ENCODE measurements at regions not wholly inside any gene's neighbourhood (a gene's known extent, or its start where the extent isn't known, plus 50 kb on each side); places are given as distances from the start of the nearest gene placed in this dataset.

DNA sequence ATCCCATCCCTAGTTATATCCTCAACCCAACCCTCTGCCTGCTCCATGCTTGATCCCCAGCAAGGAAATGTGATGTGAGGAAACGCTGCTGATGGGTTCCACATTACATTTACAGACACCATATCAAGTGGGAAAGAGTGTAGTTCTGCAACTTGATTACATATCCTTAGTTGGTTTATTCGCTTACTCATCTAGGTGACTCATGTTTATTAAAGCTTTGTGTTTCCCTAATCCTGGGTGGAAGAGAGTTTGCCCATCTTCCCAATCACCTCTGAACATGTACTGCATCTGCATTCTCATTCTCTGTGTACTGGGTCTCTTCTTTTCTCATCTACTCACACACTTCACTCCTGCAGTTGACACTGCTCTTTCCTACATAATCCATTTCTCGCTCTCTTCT is 91.7 kb upstream of the PDZRN3 start:
- no peak for DNase-seq (ENCODE audit: low spot score)
- TF ChIP-seq NR2F2 (IDR thresholded peaks at IDR 0.05) (no peak), FOXA2 (IDR thresholded peaks at IDR 0.05) (no peak), HNF4A (conservative IDR thresholded peaks at IDR 0.05) (no peak), TAF1 (conservative IDR thresholded peaks at IDR 0.05) (no peak)
- TF ChIP-seq, protein P1, sequence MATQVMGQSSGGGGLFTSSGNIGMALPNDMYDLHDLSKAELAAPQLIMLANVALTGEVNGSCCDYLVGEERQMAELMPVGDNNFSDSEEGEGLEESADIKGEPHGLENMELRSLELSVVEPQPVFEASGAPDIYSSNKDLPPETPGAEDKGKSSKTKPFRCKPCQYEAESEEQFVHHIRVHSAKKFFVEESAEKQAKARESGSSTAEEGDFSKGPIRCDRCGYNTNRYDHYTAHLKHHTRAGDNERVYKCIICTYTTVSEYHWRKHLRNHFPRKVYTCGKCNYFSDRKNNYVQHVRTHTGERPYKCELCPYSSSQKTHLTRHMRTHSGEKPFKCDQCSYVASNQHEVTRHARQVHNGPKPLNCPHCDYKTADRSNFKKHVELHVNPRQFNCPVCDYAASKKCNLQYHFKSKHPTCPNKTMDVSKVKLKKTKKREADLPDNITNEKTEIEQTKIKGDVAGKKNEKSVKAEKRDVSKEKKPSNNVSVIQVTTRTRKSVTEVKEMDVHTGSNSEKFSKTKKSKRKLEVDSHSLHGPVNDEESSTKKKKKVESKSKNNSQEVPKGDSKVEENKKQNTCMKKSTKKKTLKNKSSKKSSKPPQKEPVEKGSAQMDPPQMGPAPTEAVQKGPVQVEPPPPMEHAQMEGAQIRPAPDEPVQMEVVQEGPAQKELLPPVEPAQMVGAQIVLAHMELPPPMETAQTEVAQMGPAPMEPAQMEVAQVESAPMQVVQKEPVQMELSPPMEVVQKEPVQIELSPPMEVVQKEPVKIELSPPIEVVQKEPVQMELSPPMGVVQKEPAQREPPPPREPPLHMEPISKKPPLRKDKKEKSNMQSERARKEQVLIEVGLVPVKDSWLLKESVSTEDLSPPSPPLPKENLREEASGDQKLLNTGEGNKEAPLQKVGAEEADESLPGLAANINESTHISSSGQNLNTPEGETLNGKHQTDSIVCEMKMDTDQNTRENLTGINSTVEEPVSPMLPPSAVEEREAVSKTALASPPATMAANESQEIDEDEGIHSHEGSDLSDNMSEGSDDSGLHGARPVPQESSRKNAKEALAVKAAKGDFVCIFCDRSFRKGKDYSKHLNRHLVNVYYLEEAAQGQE (IDR thresholded peaks at IDR 0.05) = no peak
- TF ChIP-seq, protein P2, sequence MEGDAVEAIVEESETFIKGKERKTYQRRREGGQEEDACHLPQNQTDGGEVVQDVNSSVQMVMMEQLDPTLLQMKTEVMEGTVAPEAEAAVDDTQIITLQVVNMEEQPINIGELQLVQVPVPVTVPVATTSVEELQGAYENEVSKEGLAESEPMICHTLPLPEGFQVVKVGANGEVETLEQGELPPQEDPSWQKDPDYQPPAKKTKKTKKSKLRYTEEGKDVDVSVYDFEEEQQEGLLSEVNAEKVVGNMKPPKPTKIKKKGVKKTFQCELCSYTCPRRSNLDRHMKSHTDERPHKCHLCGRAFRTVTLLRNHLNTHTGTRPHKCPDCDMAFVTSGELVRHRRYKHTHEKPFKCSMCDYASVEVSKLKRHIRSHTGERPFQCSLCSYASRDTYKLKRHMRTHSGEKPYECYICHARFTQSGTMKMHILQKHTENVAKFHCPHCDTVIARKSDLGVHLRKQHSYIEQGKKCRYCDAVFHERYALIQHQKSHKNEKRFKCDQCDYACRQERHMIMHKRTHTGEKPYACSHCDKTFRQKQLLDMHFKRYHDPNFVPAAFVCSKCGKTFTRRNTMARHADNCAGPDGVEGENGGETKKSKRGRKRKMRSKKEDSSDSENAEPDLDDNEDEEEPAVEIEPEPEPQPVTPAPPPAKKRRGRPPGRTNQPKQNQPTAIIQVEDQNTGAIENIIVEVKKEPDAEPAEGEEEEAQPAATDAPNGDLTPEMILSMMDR (IDR thresholded peaks at IDR 0.05; ENCODE audit: low read depth, low read length, missing input control) = no peak
- 88% methylated on average over 3 of the region's 3 CpGs for WGBS
- no peaks in the 10 kb centered on the region for H3K4me1 ChIP-seq (ENCODE audit: control insufficient read depth in 4 of 4, insufficient read depth in 4 of 4, low read length in 3 of 4)
- no peak overlapping the region for H3K27ac ChIP-seq (ENCODE audit: low read depth in 1 of 2, low read length in 2 of 2)
- H3K27me3 ChIP-seq (ENCODE audit: control insufficient read depth in 4 of 4, insufficient read depth in 4 of 4, low read length in 3 of 4) = no peaks in the 10 kb centered on the region
- no peak overlapping the region for H3K9ac ChIP-seq (ENCODE audit: low read depth in 1 of 2, low read length in 2 of 2)
- no peaks in the 10 kb centered on the region for H3K36me3 ChIP-seq (ENCODE audit: control insufficient read depth in 4 of 4, insufficient read depth in 3 of 4, low read depth in 1 of 4, low read length in 3 of 4)
- no peak overlapping the region for H3K4me3 ChIP-seq (ENCODE audit: low read depth in 1 of 3, low read length in 3 of 3)
- H3K9me3 ChIP-seq (ENCODE audit: control insufficient read depth in 4 of 4, low read length in 3 of 4) = no peaks in the 10 kb centered on the region

DNA sequence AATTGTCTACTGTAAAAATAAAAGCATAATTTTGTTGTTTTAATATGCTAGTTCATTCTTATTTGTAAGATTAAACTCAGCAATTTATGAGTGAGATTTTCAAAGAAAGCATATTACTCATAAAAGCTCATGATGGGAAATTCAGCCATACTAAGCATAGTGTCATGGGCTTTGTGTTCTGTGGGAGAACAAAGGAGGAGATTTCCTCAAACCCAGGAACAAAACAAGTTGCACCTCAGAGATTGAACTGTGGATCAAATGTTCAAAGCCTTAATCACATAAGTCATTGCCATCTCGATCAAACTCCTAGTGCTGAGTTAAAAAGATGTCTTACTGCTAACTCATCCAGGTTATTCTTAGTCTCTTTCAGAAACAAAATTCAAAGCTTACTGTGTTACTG is 85.6 kb upstream of the PDZRN3 start:
- Histone ChIP-seq H3K9me3 (ENCODE audit: control insufficient read depth in 4 of 4, low read length in 3 of 4) (no peaks in the 10 kb centered on the region), H3K27ac (ENCODE audit: low read depth in 1 of 2, low read length in 2 of 2) (no peak overlapping the region), H3K36me3 (ENCODE audit: control insufficient read depth in 4 of 4, insufficient read depth in 3 of 4, low read depth in 1 of 4, low read length in 3 of 4) (no peaks in the 10 kb centered on the region), H3K4me1 (ENCODE audit: control insufficient read depth in 4 of 4, insufficient read depth in 4 of 4, low read length in 3 of 4) (no peaks in the 10 kb centered on the region), H3K27me3 (ENCODE audit: control insufficient read depth in 4 of 4, insufficient read depth in 4 of 4, low read length in 3 of 4) (no peaks in the 10 kb centered on the region), H3K4me3 (ENCODE audit: low read depth in 1 of 3, low read length in 3 of 3) (no peak overlapping the region), H3K9ac (ENCODE audit: low read depth in 1 of 2, low read length in 2 of 2) (no peak overlapping the region)
- WGBS = 90% methylated on average over 1 of the region's 1 CpG
- DNase-seq (ENCODE audit: low spot score) = no peak
- TF ChIP-seq, protein P1 (IDR thresholded peaks at IDR 0.05) = no peak
- TF ChIP-seq RXRA (IDR thresholded peaks at IDR 0.05) (no peak), GABPA (IDR thresholded peaks at IDR 0.05 in 1 of 2, conservative IDR thresholded peaks at IDR 0.05 in 1 of 2) (no peak), FOXA2 (IDR thresholded peaks at IDR 0.05) (no peak), RAD21 (IDR thresholded peaks at IDR 0.05) (no peak), EGR1 (IDR thresholded peaks at IDR 0.05; ENCODE audit: low read depth in 2 of 2) (no peak)
